ENCODE measurements at regions not wholly inside any gene's neighbourhood (a gene's known extent, or its start where the extent isn't known, plus 50 kb on each side); places are given as distances from the start of the nearest gene placed in this dataset.

- dilution Hi-C loops (cut with HindIII; ENCODE audit: low sequenced_read_pairs, unreplicated experiment) (no loop called here), intact Hi-C loops (cut with micrococcal nuclease) (no loop called here), in situ Hi-C loops (cut with MboI; ENCODE audit: low sequenced_read_pairs) (no loop called here)
- H2BK15ac ChIP-seq (ENCODE audit: low read depth, low read length): no peak overlapping the region
- H3K27ac ChIP-seq (ENCODE audit: insufficient read depth, low read length): no peak overlapping the region
- peaks cover 6% of the 10 kb centered on the region; the same call in 1 of the 2 replicates for H3K9me3 ChIP-seq (ENCODE audit: control insufficient read depth, insufficient read depth, low read length)
- no peak overlapping the region for H3K18ac ChIP-seq (ENCODE audit: low read depth, low read length)
- BruUV-seq (replicated peaks): no TSS peak
- TF ChIP-seq RCOR1 (IDR thresholded peaks at IDR 0.05; ENCODE audit: insufficient replicate concordance, low read length): no peak
- TF ChIP-seq SMC3 (IDR thresholded peaks at IDR 0.05; ENCODE audit: low read depth, low read length): no peak
- TF ChIP-seq, protein P1, sequence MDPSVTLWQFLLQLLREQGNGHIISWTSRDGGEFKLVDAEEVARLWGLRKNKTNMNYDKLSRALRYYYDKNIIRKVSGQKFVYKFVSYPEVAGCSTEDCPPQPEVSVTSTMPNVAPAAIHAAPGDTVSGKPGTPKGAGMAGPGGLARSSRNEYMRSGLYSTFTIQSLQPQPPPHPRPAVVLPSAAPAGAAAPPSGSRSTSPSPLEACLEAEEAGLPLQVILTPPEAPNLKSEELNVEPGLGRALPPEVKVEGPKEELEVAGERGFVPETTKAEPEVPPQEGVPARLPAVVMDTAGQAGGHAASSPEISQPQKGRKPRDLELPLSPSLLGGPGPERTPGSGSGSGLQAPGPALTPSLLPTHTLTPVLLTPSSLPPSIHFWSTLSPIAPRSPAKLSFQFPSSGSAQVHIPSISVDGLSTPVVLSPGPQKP (IDR thresholded peaks at IDR 0.05; ENCODE audit: borderline replicate concordance, low read depth, low read length): no peak
- no peak for TF ChIP-seq MXI1 (IDR thresholded peaks at IDR 0.05; ENCODE audit: borderline replicate concordance, low read depth, low read length)
- no peak for TF ChIP-seq MAZ (IDR thresholded peaks at IDR 0.05; ENCODE audit: borderline replicate concordance, low read depth, low read length)
- TF ChIP-seq CEBPB (IDR thresholded peaks at IDR 0.05; ENCODE audit: low read depth, low read length): no peak
- no peak for TF ChIP-seq FOS (IDR thresholded peaks at IDR 0.05; ENCODE audit: low read depth, low read length)
- H4K5ac ChIP-seq (ENCODE audit: low read depth, low read length): no peak overlapping the region
- H4K91ac ChIP-seq (ENCODE audit: insufficient read depth, low read depth, low read length): no peak overlapping the region
- no peak overlapping the region for H2BK20ac ChIP-seq (ENCODE audit: low read depth, low read length)
- H4K20me1 ChIP-seq (ENCODE audit: insufficient read depth, low read length): no peaks in the 10 kb centered on the region
- H2BK5ac ChIP-seq (ENCODE audit: low read depth, low read length, poor library complexity, severe bottlenecking): no peak overlapping the region
- no peak overlapping the region for H3K4me2 ChIP-seq (ENCODE audit: low read depth, low read length)
- no peaks in the 10 kb centered on the region for H3K4me1 ChIP-seq (ENCODE audit: control insufficient read depth, insufficient read depth, low read length)
- H2AFZ ChIP-seq (replicated peaks; ENCODE audit: low read length, poor library complexity): no peak overlapping the region
- ChIA-PET CTCF (interaction anchor here (0.7 kb wide), 1 partner anchor 11 kb away, joined by 4 read pairs; no protein-coding TSS in a partner anchor), POLR2A (ENCODE audit: unreplicated experiment) (no interaction called here)
- no peak overlapping the region for H3K4ac ChIP-seq (ENCODE audit: low read depth, low read length)
- no peak overlapping the region for H3K14ac ChIP-seq (replicated peaks; ENCODE audit: low read depth, low read length)
- ATAC-seq (ENCODE audit: low read depth): no peak
- no peak overlapping the region for H3K23ac ChIP-seq (ENCODE audit: low read depth, low read length)
- H3K9ac ChIP-seq (ENCODE audit: low read depth, low read length): no peak overlapping the region
- no peaks in the 10 kb centered on the region for H3K9me1 ChIP-seq (ENCODE audit: insufficient read depth, low read length)
- no peaks in the 10 kb centered on the region for H3K27me3 ChIP-seq (ENCODE audit: control insufficient read depth, insufficient read depth, low read length)
- no peak overlapping the region for H3K4me3 ChIP-seq (ENCODE audit: insufficient read depth, low read depth, low read length)
- H3K56ac ChIP-seq (ENCODE audit: extremely low read depth, insufficient read depth, low read length): no peak overlapping the region
- H4K8ac ChIP-seq (ENCODE audit: low read depth in 2 of 2, low read length in 2 of 2): no peak overlapping the region
- H2AK9ac ChIP-seq (replicated peaks; ENCODE audit: low read depth, low read length, poor library complexity): no peak overlapping the region
- H2AK5ac ChIP-seq (ENCODE audit: low read depth, low read length): no peak overlapping the region
- no peaks in the 10 kb centered on the region for H3K36me3 ChIP-seq (ENCODE audit: control insufficient read depth, insufficient read depth, low read length)
- DNase-seq: no peak
- WGBS, 2 experiments (ENCODE audit: extremely low coverage in 2 of 2, insufficient read length in 1 of 2): no CpG with 5 or more reads among the region's 3 CpGs
- H3K79me1 ChIP-seq (ENCODE audit: low read depth in 1 of 2, low read length in 2 of 2): no peaks in the 10 kb centered on the region
- H2BK120ac ChIP-seq (ENCODE audit: low read depth, low read length): no peak overlapping the region
These were observed 588.9 kb downstream of the NTRK3 start for GRCh38 chr15:87667643-87668042.
